NT2/D1 (cell line): ENCODE measurements at regions not wholly inside any gene's neighbourhood (a gene's known extent, or its start where the extent isn't known, plus 50 kb on each side); places are given as distances from the start of the nearest gene placed in this dataset.
"Not testable (repeated sequence)": the region's sequence is repeated elsewhere in the genome, so short reads cannot be mapped to it uniquely, and the experiment has no call there.

ENCODE experiments used
- DNase-seq: peaks from one replicate; pipeline ENCODE4 v3.0.0-alpha.2; 2011; ENCODE audit warnings: low read depth, low spot score
- H3K27me3 ChIP-seq: 2 replicates; pipeline ENCODE4 v1.6.0; 2011; ENCODE audit warnings: mild to moderate bottlenecking; ENCODE audit not compliant: insufficient read length, insufficient read depth
- H3K36me3 ChIP-seq: 2 replicates; pipeline ENCODE4 v1.6.1; 2011; ENCODE audit warnings: mild to moderate bottlenecking, low read length, mixed read lengths; ENCODE audit not compliant: insufficient read depth, insufficient read length
- H3K4me1 ChIP-seq: 2 replicates; pipeline ENCODE4 v1.5.1; 2011; ENCODE audit not compliant: insufficient read depth, insufficient read length
- H3K4me3 ChIP-seq: 2 replicates; pipeline ENCODE4 v1.5.1; 2011; ENCODE audit warnings: low read depth; ENCODE audit not compliant: insufficient read length
- H3K9ac ChIP-seq: 2 replicates; pipeline ENCODE4 v1.6.0; 2011; ENCODE audit warnings: low read depth; ENCODE audit not compliant: insufficient read length
- H3K9me3 ChIP-seq: 2 replicates; pipeline ENCODE4 v1.5.1; 2011; ENCODE audit warnings: mild to moderate bottlenecking, low read length; ENCODE audit not compliant: insufficient read depth
- SUZ12 ChIP-seq: IDR thresholded peaks from 2 replicates; pipeline ENCODE4 v1.6.1; 2011; ENCODE audit not compliant: insufficient read length, insufficient read depth; ENCODE audit errors: extremely low read depth
- YY1 ChIP-seq: IDR thresholded peaks from 2 replicates; pipeline ENCODE4 v1.6.1; 2011; ENCODE audit not compliant: insufficient read length, insufficient read depth
- ZNF274 ChIP-seq: IDR thresholded peaks from 2 replicates; pipeline ENCODE4 v1.6.1; 2011; ENCODE audit warnings: mild to moderate bottlenecking, low read depth, low read length

- DNase-seq, result no peak
- TF ChIP-seq ZNF274 (no peak), YY1 (no peak), SUZ12 (no peak)
- Histone ChIP-seq H3K4me1 (no peaks in the 10 kb centered on the region), H3K9me3 (no peaks in the 10 kb centered on the region), H3K4me3 (no peak overlapping the region), H3K27me3 (no peaks in the 10 kb centered on the region), H3K36me3 (no peaks in the 10 kb centered on the region), H3K9ac (no peak overlapping the region)
Measured at GRCh38 chr11:116374085-116374484, 398.7 kb downstream of the BUD13 start.

DNA sequence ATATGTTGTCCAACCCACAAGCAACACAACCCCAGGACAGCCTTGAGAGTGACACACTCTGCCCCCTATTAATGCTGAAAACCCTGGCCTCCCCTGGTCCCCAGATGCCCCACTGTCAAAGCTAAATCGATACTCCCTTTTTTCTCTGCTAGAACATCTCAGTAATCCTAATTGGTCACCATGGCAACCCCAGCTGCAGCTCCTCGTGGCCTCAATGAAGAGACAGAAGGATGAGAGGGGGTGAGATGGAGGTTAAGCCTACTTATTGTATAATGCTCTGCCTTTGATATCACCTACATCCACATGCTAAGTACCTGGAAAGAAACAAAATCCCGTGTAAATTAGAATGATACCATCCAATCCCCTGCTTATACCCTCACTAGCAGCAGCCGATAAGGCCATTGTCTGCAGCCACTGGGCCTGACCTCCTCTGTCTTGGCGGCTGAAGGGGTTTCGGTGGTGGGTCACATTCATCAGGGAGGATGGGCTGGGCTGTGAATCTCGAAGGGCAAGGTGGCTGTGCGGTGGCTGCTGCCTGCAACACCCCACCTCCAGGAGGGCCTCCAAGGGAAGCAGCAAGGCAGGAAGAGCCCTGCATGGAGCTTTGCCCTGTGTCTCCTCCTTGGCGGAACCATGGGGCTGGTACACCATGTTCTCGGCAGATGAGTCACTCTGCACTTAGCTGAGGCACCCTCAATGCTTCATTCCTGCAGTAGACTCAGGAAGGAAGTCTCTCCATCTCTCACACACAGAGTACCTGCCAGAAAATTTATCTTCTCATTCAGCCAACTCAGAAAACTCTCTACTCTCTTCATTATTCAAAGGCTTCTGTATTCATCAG, 399.5 kb downstream of the BUD13 start:
- TF ChIP-seq YY1, result no peak
- no peak for TF ChIP-seq ZNF274
- no peak for TF ChIP-seq SUZ12
- Histone ChIP-seq H3K9me3 (no peaks in the 10 kb centered on the region), H3K9ac (no peak overlapping the region), H3K4me3 (no peak overlapping the region), H3K36me3 (no peaks in the 10 kb centered on the region), H3K27me3 (no peaks in the 10 kb centered on the region), H3K4me1 (no peaks in the 10 kb centered on the region)
- DNase-seq, result no peak

DNA sequence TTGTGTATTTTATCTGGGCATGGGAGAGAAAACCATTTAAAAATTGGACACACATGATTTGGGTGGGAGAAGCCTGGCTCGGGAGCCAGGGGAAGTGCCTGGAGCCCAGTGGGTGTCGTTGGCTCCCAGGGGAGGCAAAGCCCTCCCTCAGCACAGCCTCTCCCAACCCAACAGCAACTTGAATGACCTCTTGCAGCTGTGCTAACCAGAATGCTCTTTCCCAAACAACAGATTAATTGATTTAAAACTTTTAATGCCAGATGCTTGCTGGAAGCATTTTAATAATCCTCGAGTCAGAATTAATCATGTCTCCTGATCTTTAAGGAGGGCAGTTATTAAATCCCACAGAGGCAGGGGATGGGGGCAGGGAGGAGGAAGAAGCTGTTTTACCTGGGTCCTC, 401.6 kb downstream of the BUD13 start:
- TF ChIP-seq ZNF274 (no peak), SUZ12 (no peak)
- H3K27me3 ChIP-seq, result no peaks in the 10 kb centered on the region
- H3K4me3 ChIP-seq, result no peak overlapping the region
- no peaks in the 10 kb centered on the region for H3K9me3 ChIP-seq
- H3K4me1 ChIP-seq, result peaks cover 3% of the 10 kb centered on the region
- H3K9ac ChIP-seq, result no peak overlapping the region
- DNase-seq, result no peak
- no peaks in the 10 kb centered on the region for H3K36me3 ChIP-seq

DNA sequence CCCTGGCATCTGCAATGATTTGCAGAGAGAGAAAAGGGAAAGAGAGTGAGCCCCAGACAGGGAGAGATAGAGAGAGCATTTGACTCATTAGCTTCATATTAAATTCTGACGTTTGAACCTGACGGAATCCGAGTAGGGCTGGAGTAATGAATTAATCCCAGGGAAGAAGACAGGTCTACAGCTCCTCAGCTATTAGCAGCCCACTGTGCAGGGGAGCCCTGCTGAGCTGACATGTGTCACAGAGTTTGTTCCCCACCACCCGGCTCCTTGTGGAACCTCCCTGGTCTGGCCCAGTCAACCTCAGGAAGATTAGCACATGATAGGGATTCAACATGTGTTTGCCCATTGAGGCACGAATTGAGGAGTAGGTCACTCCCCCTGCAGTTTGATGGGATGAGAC, 404.0 kb downstream of the BUD13 start:
- Histone ChIP-seq H3K9me3 (no peaks in the 10 kb centered on the region; the same call in 1 of the 2 replicates), H3K4me3 (no peak overlapping the region), H3K27me3 (no peaks in the 10 kb centered on the region), H3K9ac (no peak overlapping the region), H3K4me1 (peaks cover 5% of the 10 kb centered on the region), H3K36me3 (no peaks in the 10 kb centered on the region)
- DNase-seq, result no peak
- TF ChIP-seq SUZ12 (no peak), YY1 (no peak), ZNF274 (no peak)

DNA sequence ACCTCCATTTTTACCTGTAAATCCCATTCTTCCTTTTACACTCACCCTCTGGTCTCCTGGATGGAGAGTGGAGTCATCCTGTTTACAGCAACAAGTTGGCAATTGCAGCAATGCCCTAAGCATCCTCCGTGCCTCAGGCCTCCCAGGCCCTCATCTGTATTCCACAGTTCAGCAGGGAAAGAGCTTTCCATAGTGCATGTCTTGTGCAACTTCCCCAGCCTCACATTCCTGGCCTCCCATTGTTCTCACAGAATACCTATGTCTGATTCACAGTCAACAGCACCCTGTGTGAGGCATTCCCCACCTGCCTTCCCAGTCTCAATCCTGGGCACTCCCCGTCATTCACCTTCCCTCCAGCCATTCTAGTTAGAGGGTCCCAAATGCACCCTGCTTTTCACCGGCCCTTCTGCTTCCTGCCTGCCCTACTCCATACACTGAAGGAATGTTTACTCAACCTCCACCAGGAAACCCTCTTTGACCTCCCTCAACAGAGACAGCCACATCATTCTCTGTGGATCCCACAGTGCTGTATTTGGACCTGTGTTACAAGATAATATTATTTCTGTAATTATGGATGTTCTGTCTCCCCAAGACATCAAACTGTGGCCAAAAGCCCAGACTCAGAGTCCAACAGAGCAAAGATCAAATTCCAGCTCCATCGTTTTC, 405.7 kb downstream of the BUD13 start:
- no peaks in the 10 kb centered on the region for H3K36me3 ChIP-seq
- no peak overlapping the region for H3K9ac ChIP-seq
- H3K4me1 ChIP-seq, result peaks cover 5% of the 10 kb centered on the region
- TF ChIP-seq SUZ12 (no peak), ZNF274 (no peak), YY1 (no peak)
- no peak overlapping the region for H3K4me3 ChIP-seq
- DNase-seq, result peak; percentile 68
- H3K9me3 ChIP-seq, result no peaks in the 10 kb centered on the region; the same call in 1 of the 2 replicates
- H3K27me3 ChIP-seq, result no peaks in the 10 kb centered on the region

DNA sequence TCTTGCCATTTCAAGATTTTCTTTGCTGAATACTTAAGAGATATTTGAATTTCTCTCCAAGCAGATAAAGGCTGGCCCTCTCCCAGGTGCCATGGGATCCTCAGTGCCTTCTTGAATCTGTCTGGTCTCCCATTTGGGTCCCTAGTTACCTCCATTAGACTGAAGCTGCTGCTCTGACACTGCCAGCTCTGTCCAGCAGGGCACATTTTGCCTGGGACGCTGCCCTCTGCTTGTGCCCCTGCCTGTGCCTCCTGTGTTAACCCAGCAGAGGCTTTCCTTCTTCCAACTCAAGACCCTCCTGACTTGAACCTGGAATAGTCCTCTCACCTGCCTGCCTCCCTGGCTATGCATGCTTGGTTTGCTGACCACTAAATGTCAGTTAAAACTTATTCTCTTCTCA, 406.3 kb downstream of the BUD13 start:
- TF ChIP-seq ZNF274, result no peak
- no peak for TF ChIP-seq SUZ12
- TF ChIP-seq YY1, result no peak
- peak overlapping the region; percentile 3 for H3K9ac ChIP-seq
- H3K9me3 ChIP-seq, result no peaks in the 10 kb centered on the region; the same call in 1 of the 2 replicates
- DNase-seq, result no peak
- no peak overlapping the region for H3K4me3 ChIP-seq
- no peaks in the 10 kb centered on the region for H3K36me3 ChIP-seq
- H3K27me3 ChIP-seq, result no peaks in the 10 kb centered on the region
- peaks cover 5% of the 10 kb centered on the region for H3K4me1 ChIP-seq

GRCh38 chr11:116364925-116365324, 407.9 kb downstream of the BUD13 start:
- H3K27me3 ChIP-seq, H3K36me3 ChIP-seq, DNase-seq: not testable (repeated sequence)

GRCh38 chr11:116364348-116364747, 408.4 kb downstream of the BUD13 start:
- no peaks in the 10 kb centered on the region; the same call in 1 of the 2 replicates for H3K9me3 ChIP-seq
- TF ChIP-seq ZNF274 (no peak), SUZ12 (no peak), YY1 (no peak)

More at GRCh38 chr11:116364925-116365324, 407.9 kb downstream of the BUD13 start:
- H3K4me1 ChIP-seq, H3K9me3 ChIP-seq, H3K4me3 ChIP-seq, H3K9ac ChIP-seq: not testable (repeated sequence)

More at GRCh38 chr11:116364348-116364747, 408.4 kb downstream of the BUD13 start:
- peaks cover 5% of the 10 kb centered on the region for H3K4me1 ChIP-seq
- H3K4me3 ChIP-seq, result no peak overlapping the region
- no peak overlapping the region for H3K9ac ChIP-seq
- no peaks in the 10 kb centered on the region for H3K36me3 ChIP-seq
- DNase-seq, result no peak
- H3K27me3 ChIP-seq, result no peaks in the 10 kb centered on the region
